Fibroblast of lung (primary cell): ENCODE measurements at regions not wholly inside any gene's neighbourhood (a gene's known extent, or its start where the extent isn't known, plus 50 kb on each side); places are given as distances from the start of the nearest gene placed in this dataset.

Experiments used
- DNase-seq, 2 donors: peaks; one replicate each; pipeline versions ENCODE4 v3.0.0 to v3.0.0-alpha.2; 2010; ENCODE audit warnings: low read depth in 2 of 2
- H2AFZ ChIP-seq: 2 replicates; pipeline ENCODE4 v1.5.1; 2012; ENCODE audit warnings: low read length, control low read depth, inconsistent platforms
- H3K27ac ChIP-seq: 2 replicates; pipeline ENCODE4 v1.5.1; 2011; ENCODE audit warnings: low read length, control low read depth; ENCODE audit not compliant: insufficient read depth
- H3K27me3 ChIP-seq: 2 replicates; pipeline ENCODE4 v1.5.1; 2011; ENCODE audit warnings: mild to moderate bottlenecking, low read length; ENCODE audit not compliant: control insufficient read depth, insufficient read depth
- H3K36me3 ChIP-seq: 2 replicates; pipeline ENCODE4 v1.5.1; 2011; ENCODE audit warnings: low read length; ENCODE audit not compliant: control insufficient read depth, insufficient read depth
- H3K4me1 ChIP-seq: 2 replicates; pipeline ENCODE4 v1.5.1; 2011; ENCODE audit warnings: low read length; ENCODE audit not compliant: control insufficient read depth, insufficient read depth; ENCODE audit errors: extremely low read depth
- H3K4me2 ChIP-seq: 2 replicates; pipeline ENCODE4 v1.5.1; 2011; ENCODE audit warnings: low read length, control low read depth; ENCODE audit not compliant: insufficient read depth; ENCODE audit errors: extremely low read depth
- H3K4me3 ChIP-seq, 4 experiments: fragments of 200-600 bp in 1 of 4; sonication (generic) in 1 of 4; replicated peaks in 1 of 4; 2 replicates each; pipeline ENCODE4 v1.5.1; 2011 to 2016; ENCODE audit warnings: low read length in 4 of 4, low read depth in 3 of 4, mild to moderate bottlenecking in 3 of 4, control low read depth in 2 of 4, inconsistent platforms in 1 of 4, mixed read lengths in 1 of 4; ENCODE audit not compliant: insufficient read depth in 1 of 4; ENCODE audit errors: control extremely low read depth in 1 of 4
- H3K79me2 ChIP-seq: 2 replicates; pipeline ENCODE4 v1.5.1; 2012; ENCODE audit warnings: mild to moderate bottlenecking, low read length, inconsistent platforms; ENCODE audit not compliant: control insufficient read depth, insufficient read depth
- H3K9ac ChIP-seq: 2 replicates; pipeline ENCODE4 v1.5.1; 2011; ENCODE audit warnings: mild to moderate bottlenecking, low read length, control low read depth; ENCODE audit not compliant: insufficient read depth
- H3K9me3 ChIP-seq: 2 replicates; pipeline ENCODE4 v1.5.1; 2012; ENCODE audit warnings: low read depth, low read length; ENCODE audit not compliant: control insufficient read depth, insufficient read depth
- H4K20me1 ChIP-seq: 2 replicates; pipeline ENCODE4 v1.5.1; 2011; ENCODE audit warnings: low read length; ENCODE audit not compliant: control insufficient read depth, insufficient read depth; ENCODE audit errors: extremely low read depth
- EZH2 ChIP-seq: IDR thresholded peaks from 2 replicates; pipeline ENCODE4 v1.5.1; 2012; ENCODE audit warnings: low read length, control low read depth, mild to moderate bottlenecking; ENCODE audit errors: missing control alignments
- TF ChIP-seq, protein P1 (sequence below), 2 donors: IDR thresholded peaks in 1 of 2; conservative IDR thresholded peaks in 1 of 2; 1 replicate in 1 of 2; 2 replicates in 1 of 2; pipeline ENCODE4 v1.5.1; 2011 to 2012; ENCODE audit warnings: low read length in 2 of 2, control low read depth in 1 of 2, inconsistent platforms in 1 of 2, low read depth in 1 of 2, mild to moderate bottlenecking in 1 of 2

DNA sequence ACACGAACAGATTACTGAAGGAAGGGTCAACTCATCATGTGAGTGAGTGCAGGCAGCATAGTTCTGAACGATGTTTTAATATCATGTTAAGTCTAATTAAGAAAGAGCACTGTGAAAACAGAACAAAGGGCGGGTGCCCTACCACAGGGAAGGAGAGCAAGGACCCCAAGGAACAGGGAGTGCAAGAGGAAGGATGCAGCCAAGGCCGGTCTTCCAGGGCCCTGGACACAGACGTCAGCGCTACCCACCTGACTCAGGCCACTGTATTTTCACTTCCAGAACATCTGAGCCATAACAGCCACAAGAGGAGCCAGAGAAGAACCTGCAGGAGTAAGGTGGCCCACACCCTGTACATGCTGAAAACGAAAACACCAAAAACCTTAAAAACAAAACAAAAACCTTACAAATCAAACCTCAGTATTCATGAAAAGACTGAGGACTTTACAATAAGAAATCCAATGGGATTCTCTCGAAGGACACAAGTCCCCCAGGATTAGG is 506.1 kb upstream of the AKR1E2 start:
- Histone ChIP-seq H2AFZ (no peak overlapping the region), H3K4me1 (no peaks in the 10 kb centered on the region), H3K79me2 (no peaks in the 10 kb centered on the region), H3K27me3 (no peaks in the 10 kb centered on the region), H3K4me2 (no peak overlapping the region), H3K4me3 (no peak overlapping the region), H3K27ac (no peak overlapping the region), H3K36me3 (no peaks in the 10 kb centered on the region), H3K9me3 (no peaks in the 10 kb centered on the region), H4K20me1 (no peaks in the 10 kb centered on the region), H3K9ac (no peak overlapping the region)
- no peak for TF ChIP-seq EZH2
- TF ChIP-seq, protein P1, sequence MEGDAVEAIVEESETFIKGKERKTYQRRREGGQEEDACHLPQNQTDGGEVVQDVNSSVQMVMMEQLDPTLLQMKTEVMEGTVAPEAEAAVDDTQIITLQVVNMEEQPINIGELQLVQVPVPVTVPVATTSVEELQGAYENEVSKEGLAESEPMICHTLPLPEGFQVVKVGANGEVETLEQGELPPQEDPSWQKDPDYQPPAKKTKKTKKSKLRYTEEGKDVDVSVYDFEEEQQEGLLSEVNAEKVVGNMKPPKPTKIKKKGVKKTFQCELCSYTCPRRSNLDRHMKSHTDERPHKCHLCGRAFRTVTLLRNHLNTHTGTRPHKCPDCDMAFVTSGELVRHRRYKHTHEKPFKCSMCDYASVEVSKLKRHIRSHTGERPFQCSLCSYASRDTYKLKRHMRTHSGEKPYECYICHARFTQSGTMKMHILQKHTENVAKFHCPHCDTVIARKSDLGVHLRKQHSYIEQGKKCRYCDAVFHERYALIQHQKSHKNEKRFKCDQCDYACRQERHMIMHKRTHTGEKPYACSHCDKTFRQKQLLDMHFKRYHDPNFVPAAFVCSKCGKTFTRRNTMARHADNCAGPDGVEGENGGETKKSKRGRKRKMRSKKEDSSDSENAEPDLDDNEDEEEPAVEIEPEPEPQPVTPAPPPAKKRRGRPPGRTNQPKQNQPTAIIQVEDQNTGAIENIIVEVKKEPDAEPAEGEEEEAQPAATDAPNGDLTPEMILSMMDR (conservative IDR thresholded peaks at IDR 0.05 in 1 of 2, IDR thresholded peaks at IDR 0.05 in 1 of 2; ENCODE audit: low read depth in 1 of 2, low read length in 2 of 2) = no peak
- DNase-seq = no peak

DNA sequence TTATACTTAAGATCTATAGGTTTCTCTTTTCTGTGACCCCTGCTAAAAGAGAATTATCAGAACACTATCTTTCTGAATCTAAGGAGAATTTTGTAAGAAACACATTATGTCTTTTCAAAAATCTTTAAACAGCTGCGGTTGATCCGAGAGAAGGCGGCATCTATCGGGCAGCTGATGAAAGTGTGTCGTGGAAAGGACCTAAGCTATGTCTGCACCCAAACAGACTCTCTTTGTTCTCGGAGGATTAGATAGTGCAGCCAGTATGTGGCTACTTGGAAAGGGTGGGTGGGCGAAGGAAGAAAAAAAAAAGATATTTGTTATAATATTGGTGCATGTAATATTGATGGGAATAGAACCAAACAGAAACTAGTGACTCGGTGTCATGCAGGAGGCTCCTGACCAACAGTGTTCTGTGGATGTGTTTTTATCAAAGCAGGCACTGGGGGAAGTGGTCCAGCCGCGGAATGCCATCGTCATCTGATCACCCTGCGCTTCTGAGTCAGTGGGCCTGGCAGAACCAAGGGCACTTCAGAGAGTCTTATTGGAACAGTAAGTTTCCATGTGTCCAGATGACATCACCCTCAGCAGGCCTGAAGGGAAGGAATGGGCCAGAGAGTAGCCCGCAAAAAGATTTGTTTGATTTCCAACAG is 509.7 kb upstream of the AKR1E2 start:
- Histone ChIP-seq H3K9me3 (no peaks in the 10 kb centered on the region), H3K27ac (peak overlapping the region; percentile 54), H3K4me1 (no peaks in the 10 kb centered on the region), H3K79me2 (no peaks in the 10 kb centered on the region), H3K4me2 (peak overlapping the region; percentile 83), H4K20me1 (no peaks in the 10 kb centered on the region), H2AFZ (peak overlapping the region; percentile 30), H3K4me3 (peak overlapping the region in 2 of 4 experiments; percentile 10 to 26), H3K9ac (peak overlapping the region; percentile 27), H3K36me3 (no peaks in the 10 kb centered on the region), H3K27me3 (no peaks in the 10 kb centered on the region)
- DNase-seq = peak; percentile 89 to 95
- TF ChIP-seq, protein P1 (conservative IDR thresholded peaks at IDR 0.05 in 1 of 2, IDR thresholded peaks at IDR 0.05 in 1 of 2; ENCODE audit: low read depth in 1 of 2, low read length in 2 of 2) = peak; percentile 5 to 40
- TF ChIP-seq EZH2 = no peak

DNA sequence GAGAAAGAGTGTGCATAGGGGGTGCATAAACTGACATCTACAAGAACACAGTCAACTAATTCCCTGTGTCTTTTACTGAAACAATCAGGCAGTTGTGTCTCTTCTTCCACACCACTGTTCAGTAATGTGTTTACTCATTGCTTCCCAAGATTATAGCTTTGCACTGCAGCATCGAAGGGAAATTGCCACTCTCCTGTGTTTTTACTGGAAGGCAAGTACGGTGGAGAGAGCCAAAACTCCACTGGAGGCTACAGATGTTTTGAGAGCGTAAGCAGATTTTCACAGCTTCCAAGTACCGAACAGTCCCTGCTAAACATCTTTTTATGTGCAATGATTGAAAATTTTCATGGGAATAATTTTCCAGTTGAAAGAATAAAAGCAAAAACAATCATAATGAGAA is 510.5 kb upstream of the AKR1E2 start:
- Histone ChIP-seq H3K36me3 (no peaks in the 10 kb centered on the region), H3K9ac (no peak overlapping the region), H3K4me1 (no peaks in the 10 kb centered on the region), H2AFZ (peak overlapping the region; percentile 53), H3K79me2 (no peaks in the 10 kb centered on the region), H3K9me3 (no peaks in the 10 kb centered on the region), H3K27ac (peak overlapping the region; percentile 54), H3K4me3 (peak overlapping the region in 1 of 4 experiments; percentile 6), H4K20me1 (no peaks in the 10 kb centered on the region), H3K4me2 (peak overlapping the region; percentile 42), H3K27me3 (no peaks in the 10 kb centered on the region)
- DNase-seq = peak; percentile 72 to 96
- TF ChIP-seq EZH2 = no peak
- TF ChIP-seq, protein P1 (conservative IDR thresholded peaks at IDR 0.05 in 1 of 2, IDR thresholded peaks at IDR 0.05 in 1 of 2; ENCODE audit: low read depth in 1 of 2, low read length in 2 of 2) = no peak
